Fibroblast of lung (primary cell): ENCODE measurements at regions not wholly inside any gene's neighbourhood (a gene's known extent, or its start where the extent isn't known, plus 50 kb on each side); places are given as distances from the start of the nearest gene placed in this dataset.

ENCODE experiments used
- EZH2 ChIP-seq: IDR thresholded peaks from 2 replicates; pipeline ENCODE4 v1.5.1; 2012; ENCODE audit warnings: low read length, control low read depth, mild to moderate bottlenecking; ENCODE audit errors: missing control alignments
- TF ChIP-seq, protein P1 (sequence below), 2 donors: IDR thresholded peaks in 1 of 2; conservative IDR thresholded peaks in 1 of 2; 1 replicate in 1 of 2; 2 replicates in 1 of 2; pipeline ENCODE4 v1.5.1; 2011 to 2012; ENCODE audit warnings: low read length in 2 of 2, control low read depth in 1 of 2, inconsistent platforms in 1 of 2, low read depth in 1 of 2, mild to moderate bottlenecking in 1 of 2

GRCh38 chr16:79327836-79328235 is 272.7 kb downstream of the MAF start:
- TF ChIP-seq, protein P1, sequence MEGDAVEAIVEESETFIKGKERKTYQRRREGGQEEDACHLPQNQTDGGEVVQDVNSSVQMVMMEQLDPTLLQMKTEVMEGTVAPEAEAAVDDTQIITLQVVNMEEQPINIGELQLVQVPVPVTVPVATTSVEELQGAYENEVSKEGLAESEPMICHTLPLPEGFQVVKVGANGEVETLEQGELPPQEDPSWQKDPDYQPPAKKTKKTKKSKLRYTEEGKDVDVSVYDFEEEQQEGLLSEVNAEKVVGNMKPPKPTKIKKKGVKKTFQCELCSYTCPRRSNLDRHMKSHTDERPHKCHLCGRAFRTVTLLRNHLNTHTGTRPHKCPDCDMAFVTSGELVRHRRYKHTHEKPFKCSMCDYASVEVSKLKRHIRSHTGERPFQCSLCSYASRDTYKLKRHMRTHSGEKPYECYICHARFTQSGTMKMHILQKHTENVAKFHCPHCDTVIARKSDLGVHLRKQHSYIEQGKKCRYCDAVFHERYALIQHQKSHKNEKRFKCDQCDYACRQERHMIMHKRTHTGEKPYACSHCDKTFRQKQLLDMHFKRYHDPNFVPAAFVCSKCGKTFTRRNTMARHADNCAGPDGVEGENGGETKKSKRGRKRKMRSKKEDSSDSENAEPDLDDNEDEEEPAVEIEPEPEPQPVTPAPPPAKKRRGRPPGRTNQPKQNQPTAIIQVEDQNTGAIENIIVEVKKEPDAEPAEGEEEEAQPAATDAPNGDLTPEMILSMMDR (conservative IDR thresholded peaks at IDR 0.05 in 1 of 2, IDR thresholded peaks at IDR 0.05 in 1 of 2; ENCODE audit: low read depth in 1 of 2, low read length in 2 of 2), result no peak
- no peak for TF ChIP-seq EZH2
